ENCODE measurements at regions not wholly inside any gene's neighbourhood (a gene's known extent, or its start where the extent isn't known, plus 50 kb on each side); places are given as distances from the start of the nearest gene placed in this dataset.
"Not testable (repeated sequence)": the region's sequence is repeated elsewhere in the genome, so short reads cannot be mapped to it uniquely, and the experiment has no call there.

- DNase-seq = no peak
Measured at GRCh38 chr18:78790960-78791359, 188.7 kb upstream of the SALL3 start.

- DNase-seq = no peak
Measured at GRCh38 chr18:78792094-78792493, 187.5 kb upstream of the SALL3 start.

DNA sequence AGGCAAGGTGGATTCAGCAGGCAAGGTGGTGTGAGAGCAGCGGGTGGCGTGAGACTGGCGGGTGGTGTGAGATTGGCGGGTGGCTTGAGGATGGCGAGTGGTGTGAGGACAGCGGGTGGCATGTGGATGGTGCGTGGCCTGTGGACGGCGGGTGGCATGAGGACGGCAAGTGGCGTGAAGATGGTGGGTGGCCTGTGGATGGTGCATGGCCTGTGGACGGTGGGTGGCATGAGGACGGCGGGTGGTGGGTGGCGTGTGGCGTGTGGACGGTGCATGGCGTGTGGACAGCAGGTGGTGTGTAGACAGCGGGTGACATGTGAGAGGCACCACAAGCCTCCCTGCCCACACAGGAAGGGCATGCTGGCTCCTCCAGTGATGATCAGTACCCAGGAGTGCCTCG lies 186.9 kb upstream of the SALL3 start:
- no peak for DNase-seq

DNA sequence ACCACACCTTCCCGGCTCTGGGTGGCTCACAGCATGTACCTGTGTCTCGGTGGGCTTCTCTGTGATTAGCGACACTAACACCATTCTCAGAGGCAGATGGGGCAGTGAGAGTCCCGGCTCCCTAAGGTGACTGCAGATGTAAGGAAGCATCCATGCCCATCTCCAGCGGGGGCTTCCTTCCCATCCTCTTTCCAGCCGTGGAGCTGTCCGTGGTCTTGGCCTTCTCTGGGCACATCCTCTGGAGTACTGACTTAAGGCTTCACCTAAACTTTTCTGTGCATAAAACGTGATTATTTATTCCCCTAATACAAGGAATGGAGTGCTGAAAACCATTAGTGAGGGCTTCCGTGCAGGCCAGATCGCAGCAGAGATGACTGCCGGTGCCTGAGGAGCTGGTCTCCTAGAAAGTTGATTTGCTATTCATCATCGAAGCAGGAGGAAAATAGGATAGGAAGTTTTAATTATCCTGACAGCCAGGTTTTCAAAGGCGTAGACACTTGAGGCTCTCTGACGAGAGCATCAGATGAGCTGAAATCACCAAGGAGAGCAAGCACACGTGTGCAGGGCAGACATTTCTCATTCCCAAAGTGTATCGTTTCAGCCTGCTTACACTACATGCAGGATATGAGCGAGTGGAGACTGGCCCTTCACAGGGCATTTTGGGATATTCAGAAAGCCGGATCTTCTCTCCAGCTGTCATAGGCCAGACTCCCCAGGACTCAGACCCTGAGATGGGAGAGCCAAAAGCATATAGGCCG lies 186.1 kb upstream of the SALL3 start:
- DNase-seq = no peak

DNA sequence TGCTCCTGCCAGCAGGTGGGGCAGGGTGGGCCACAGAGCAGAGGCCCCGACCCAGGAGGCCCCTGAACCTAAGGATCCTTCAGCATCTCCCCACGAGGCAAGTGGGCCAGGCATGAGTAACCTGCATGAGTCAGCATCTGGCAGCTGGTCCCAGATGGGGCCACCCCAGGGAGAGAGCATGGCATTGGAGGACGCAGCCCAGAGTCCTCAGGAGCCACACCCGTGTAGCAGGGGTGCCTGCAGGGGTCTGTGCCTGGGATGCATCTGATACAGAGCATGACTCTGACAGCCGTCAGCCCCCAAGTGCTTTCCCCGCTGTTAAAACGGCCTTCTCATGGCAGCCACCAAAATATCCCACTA lies 185.6 kb upstream of the SALL3 start:
- DNase-seq = no peak

DNA sequence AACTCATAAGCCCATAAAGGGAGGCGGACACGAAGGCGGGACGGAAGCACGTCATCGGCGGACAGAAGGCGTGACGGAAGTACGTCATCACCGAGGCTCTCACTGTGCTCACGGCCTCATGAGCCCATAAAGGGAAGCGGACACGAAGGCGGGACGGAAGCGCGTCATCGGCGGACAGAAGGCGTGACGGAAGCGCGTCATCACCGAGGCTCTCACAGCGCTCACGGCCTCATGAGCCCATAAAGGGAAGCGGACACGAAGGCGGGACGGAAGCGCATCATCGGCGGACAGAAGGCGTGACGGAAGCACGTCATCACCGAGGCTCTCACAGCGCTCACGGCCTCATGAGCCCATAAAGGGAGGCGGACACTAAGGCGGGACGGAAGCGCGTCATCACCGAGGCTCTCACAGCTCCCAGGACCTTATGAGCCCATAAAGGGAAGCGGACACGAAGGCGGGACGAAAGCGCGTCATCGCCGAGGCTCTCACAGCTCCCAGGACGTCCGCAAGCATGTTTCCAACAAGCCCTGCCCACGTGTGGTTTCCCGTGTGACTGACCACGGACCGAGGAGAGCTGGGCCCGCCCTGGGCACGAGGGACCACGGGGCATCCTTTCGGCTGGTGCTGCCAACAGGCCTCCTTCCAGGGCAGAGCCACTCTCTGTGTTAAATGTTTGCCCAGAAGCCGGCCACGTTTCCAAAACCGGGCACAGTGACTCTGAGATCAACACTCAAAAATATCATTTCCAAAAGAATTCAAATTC lies 182.7 kb upstream of the SALL3 start:
- no peak for DNase-seq

DNA sequence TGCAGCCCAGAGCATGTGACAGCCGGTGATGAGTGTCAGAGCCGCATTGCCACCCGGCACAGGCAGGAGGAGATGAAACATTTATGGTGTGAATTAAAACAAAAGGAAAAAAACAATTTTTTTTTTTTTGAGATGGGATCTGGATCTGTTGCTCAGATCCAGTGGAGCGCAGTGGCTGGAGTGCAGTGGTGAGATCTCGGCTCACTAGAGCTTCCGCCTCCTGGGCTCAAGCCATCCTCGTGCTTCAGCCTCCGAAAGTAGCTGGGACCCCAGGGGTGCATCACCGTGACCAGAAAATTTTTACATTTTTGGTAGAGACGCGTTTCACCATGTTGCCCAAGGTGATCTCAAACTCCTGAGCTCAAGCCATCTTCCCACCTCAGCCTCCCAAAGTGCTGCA lies 182.1 kb upstream of the SALL3 start:
- DNase-seq = no peak

- DNase-seq = no peak
Measured at GRCh38 chr18:78798402-78799175, 181.0 kb upstream of the SALL3 start.

DNA sequence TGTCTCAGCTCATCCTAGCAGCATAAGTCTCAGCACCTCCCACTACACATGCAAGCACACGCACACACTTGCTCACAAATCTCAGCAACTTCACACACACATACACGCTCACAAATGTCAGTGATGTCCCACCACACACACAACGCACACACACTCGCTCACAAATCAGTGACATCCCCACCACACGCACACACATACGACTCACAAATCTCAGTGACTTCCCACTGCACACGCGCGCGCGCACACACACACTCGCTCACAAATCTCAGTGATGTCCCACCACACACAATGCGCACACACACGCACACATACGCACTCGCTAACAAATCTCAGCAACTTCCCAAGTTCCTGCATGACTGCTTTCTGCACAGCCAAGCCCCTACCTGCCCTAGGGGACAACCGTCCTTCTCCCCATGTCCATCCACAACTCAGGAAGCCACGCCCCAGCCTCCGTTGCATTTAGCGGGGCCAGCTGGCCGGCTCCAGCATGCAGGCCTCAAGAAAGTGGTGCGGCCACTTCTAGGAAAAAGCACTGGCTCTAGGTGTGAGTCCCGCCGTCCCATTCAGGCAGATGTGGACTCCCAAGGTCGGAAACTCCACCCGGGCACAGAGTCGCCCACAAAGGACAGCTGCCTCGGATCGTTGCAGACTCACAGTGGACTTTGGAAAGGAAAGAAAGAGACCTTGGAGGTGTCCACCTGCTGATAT lies 180.1 kb upstream of the SALL3 start:
- DNase-seq = no peak

DNA sequence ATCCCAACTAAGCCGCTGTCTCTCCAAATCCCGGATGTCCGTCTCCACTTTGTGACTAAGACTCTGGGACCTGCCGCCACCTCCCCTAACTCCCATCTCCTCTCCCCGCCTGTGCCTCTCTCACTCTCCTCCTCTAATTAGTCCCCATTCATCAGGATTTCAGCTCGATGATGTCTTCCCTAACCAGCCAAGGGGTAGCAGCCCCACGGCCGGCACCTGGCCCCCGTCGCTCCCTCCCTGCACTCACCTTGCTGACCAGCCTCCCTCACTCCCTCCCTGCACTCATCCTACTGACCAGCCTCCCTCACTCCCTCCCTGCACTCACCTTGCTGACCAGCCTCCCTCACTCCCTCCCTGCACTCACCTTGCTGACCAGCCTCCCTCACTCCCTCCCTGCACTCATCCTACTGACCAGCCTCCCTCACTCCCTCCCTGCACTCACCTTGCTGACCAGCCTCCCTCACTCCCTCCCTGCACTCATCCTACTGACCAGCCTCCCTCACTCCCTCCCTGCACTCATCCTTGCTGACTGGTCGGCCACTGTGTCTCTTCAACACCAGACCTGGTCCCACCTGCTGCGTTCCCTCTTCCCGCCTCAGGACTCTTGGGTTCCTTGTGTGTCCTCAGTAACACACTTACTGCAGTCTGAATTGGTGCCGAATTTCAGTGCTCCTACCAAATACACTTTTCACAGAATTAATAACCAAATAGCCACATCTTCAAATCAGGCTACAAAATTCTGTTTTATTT lies 179.3 kb upstream of the SALL3 start:
- DNase-seq = not testable (repeated sequence)

DNA sequence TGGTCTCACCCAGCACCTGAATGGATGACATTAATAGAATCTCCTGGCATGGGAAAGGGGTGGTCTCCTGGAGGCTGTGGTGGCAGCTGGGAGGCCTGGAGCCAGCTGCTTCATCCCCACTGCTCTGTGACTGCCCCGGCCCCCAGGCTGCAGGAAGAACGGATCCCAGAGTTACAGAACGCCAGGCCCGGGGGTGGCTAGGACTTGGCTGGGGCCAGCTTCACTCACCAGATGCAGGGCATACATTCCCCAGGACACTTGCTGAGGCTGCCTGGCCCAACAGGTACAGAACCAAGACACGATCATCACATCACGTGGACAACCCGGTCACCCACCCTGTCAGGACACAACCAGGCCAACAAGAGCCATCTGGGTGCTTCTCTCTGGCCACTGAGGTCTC lies 178.6 kb upstream of the SALL3 start:
- DNase-seq = no peak

- DNase-seq = no peak
Measured at GRCh38 chr18:78803104-78803503, 176.5 kb upstream of the SALL3 start.

- no peak for DNase-seq
Measured at GRCh38 chr18:78804206-78805030, 175.2 kb upstream of the SALL3 start.

- DNase-seq = no peak
Measured at GRCh38 chr18:78805840-78806239, 173.8 kb upstream of the SALL3 start.

GRCh38 chr18:78807668-78808067 lies 171.9 kb upstream of the SALL3 start:
- no peak for DNase-seq

DNA sequence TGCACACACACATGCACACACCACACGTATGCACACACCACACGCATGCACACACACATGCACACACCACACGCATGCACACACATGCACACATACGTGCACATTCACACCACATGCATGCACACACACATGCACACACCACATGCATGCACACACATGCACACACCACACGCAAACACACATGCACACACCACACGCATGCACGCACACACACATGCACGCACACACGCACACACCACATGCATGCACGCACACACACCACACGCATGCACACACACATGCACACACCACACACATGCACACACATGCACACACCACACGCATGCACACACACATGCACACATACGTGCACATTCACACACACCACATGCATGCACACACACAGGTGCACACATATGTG lies 169.8 kb upstream of the SALL3 start:
- no peak for DNase-seq

- no peak for DNase-seq
Measured at GRCh38 chr18:78810706-78811105, 168.9 kb upstream of the SALL3 start.

DNA sequence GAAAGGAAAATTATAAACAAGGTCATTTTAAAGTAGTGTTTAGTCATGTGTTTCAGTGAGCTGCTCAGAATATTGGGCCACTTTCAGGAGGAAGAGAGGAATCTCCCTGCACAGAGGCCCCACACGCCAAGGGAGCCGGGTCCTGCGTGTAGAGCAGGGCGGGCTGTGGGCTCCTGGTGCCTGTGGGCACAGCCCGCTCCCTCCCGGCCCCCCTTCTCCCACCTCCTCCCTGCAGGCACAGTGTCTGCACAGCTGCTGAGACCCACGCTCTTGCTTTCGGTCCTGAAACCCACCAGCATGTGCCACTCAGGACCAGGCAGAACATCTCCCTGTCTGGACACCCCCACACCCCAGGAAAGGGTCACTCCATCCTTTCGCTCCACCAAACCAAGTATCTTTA lies 167.6 kb upstream of the SALL3 start:
- DNase-seq = no peak

DNA sequence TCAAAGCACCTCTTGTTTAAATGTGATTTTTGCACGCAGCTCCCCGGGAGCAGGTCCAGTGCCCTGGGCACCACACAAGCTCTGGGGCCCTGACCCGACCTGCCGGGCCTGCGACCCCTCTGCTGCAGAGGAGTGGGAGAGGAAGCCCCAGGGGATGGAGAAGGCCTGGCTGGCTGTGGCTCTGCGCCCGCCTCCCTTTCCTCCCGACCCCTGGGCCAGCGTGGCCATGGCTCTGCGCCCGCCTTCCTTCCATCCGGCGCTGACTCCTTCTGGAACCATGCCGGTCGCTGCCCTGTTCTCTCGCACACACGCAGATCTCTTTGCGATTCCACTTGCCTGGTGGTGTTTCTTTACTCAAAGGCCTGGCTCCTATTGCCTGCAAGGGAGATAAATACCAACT lies 166.5 kb upstream of the SALL3 start:
- no peak for DNase-seq

DNA sequence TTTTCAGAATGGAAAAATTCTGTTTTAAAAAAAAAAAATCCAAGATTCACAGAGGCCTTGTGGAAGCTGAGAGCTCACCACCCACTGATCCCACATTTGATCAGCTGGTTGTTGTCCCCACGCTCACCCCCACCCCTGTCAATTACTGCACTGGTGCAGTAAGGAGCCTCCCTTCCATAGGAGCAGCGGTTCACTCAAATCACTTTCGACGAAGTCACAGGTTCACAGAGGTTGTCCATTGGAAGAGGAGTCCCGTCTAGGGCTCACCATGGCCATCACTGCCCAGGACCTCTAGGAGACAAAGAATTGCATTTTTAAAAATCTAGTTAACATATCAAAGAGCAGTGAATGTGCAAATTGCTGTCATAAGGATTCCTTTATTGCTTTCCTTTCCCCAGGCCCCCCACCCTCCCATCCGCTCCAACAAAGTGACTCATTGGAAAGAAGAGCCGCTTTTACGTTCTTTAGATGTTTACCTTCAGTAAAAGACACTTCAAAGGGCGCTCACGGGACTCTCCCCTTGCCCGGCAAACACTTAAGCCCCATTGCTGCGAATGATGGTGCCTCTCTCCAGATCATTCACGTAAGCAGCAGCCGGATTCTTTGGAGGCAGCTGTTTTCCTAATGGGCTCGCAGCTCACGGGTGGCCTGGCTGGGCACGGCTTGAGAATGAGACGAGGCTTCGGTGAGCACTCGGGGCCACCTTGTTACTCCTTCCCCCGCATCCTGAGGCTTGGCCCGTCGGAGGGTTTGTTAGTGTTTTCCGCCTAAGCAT lies 165.5 kb upstream of the SALL3 start:
- DNase-seq = no peak

GRCh38 chr18:78814766-78815165 lies 164.9 kb upstream of the SALL3 start:
- DNase-seq = no peak

Data from activated CD8-positive, alpha-beta memory T cell treated with anti-CD3 and anti-CD28 coated beads for 24 hours (primary cell).